ENCODE measurements at regions not wholly inside any gene's neighbourhood (a gene's known extent, or its start where the extent isn't known, plus 50 kb on each side); places are given as distances from the start of the nearest gene placed in this dataset.

GRCh38 chr6:76818451-76818850, 644.8 kb downstream of the HTR1B start:
- Histone ChIP-seq H3K36me3 (ENCODE audit: low read depth) (no peaks in the 10 kb centered on the region), H3F3A (ENCODE audit: insufficient read depth, low read depth) (no peaks in the 10 kb centered on the region), H4K20me1 (ENCODE audit: insufficient read depth) (no peaks in the 10 kb centered on the region), H3K4me1 (replicated peaks; ENCODE audit: insufficient read depth) (no peaks in the 10 kb centered on the region), H3K4me2 (no peak overlapping the region), H3K9me3 (ENCODE audit: insufficient read depth, low read depth) (no peaks in the 10 kb centered on the region), H3K9me2 (ENCODE audit: insufficient read depth) (no peaks in the 10 kb centered on the region), H3K79me2 (ENCODE audit: low read depth) (no peaks in the 10 kb centered on the region), H3K27me3 (ENCODE audit: insufficient read depth, low read depth) (no peaks in the 10 kb centered on the region), H3K27ac (no peak overlapping the region), H3K4me3 (no peak overlapping the region), H2AFZ (no peak overlapping the region)
- intact Hi-C loops (cut with micrococcal nuclease; ENCODE audit: unreplicated experiment) = no loop called here
- ChIA-PET POLR2A (ENCODE audit: unreplicated experiment) (no interaction called here), CTCF (no interaction called here)
- TF ChIP-seq EZH2 (IDR thresholded peaks at IDR 0.05; ENCODE audit: low read depth) = no peak
- no peak for TF ChIP-seq CTCF (conservative IDR thresholded peaks at IDR 0.05)
- DNase-seq = no peak
- BruUV-seq (replicated peaks) = no TSS peak

- Histone ChIP-seq H3K9me3 (ENCODE audit: insufficient read depth, low read depth) (no peaks in the 10 kb centered on the region), H3K27ac (no peak overlapping the region), H3K9me2 (ENCODE audit: insufficient read depth) (no peaks in the 10 kb centered on the region), H2AFZ (no peak overlapping the region), H3K4me3 (no peak overlapping the region), H3K79me2 (ENCODE audit: low read depth) (no peaks in the 10 kb centered on the region), H3K27me3 (ENCODE audit: insufficient read depth, low read depth) (no peaks in the 10 kb centered on the region), H4K20me1 (ENCODE audit: insufficient read depth) (no peaks in the 10 kb centered on the region), H3K4me1 (replicated peaks; ENCODE audit: insufficient read depth) (no peaks in the 10 kb centered on the region), H3K4me2 (no peak overlapping the region), H3F3A (ENCODE audit: insufficient read depth, low read depth) (no peaks in the 10 kb centered on the region), H3K36me3 (ENCODE audit: low read depth) (no peaks in the 10 kb centered on the region)
- no peak for DNase-seq
- no TSS peak for BruUV-seq (replicated peaks)
- intact Hi-C loops (cut with micrococcal nuclease; ENCODE audit: unreplicated experiment) = no loop called here
- POLR2A ChIA-PET (ENCODE audit: unreplicated experiment) = no interaction called here
- CTCF ChIA-PET = no interaction called here
- no peak for TF ChIP-seq CTCF (conservative IDR thresholded peaks at IDR 0.05)
- TF ChIP-seq EZH2 (IDR thresholded peaks at IDR 0.05; ENCODE audit: low read depth) = no peak
Measured at GRCh38 chr6:76817429-76817828, 645.9 kb downstream of the HTR1B start.

GRCh38 chr6:76814496-76815458, 648.5 kb downstream of the HTR1B start:
- Histone ChIP-seq H3K9me2 (ENCODE audit: insufficient read depth) (no peaks in the 10 kb centered on the region), H3K4me3 (no peak overlapping the region), H3K36me3 (ENCODE audit: low read depth) (no peaks in the 10 kb centered on the region), H3K4me2 (no peak overlapping the region), H3K9me3 (ENCODE audit: insufficient read depth, low read depth) (no peaks in the 10 kb centered on the region), H3K27ac (no peak overlapping the region), H3K79me2 (ENCODE audit: low read depth) (no peaks in the 10 kb centered on the region), H4K20me1 (ENCODE audit: insufficient read depth) (no peaks in the 10 kb centered on the region), H3F3A (ENCODE audit: insufficient read depth, low read depth) (no peaks in the 10 kb centered on the region), H2AFZ (no peak overlapping the region), H3K4me1 (replicated peaks; ENCODE audit: insufficient read depth) (no peaks in the 10 kb centered on the region), H3K27me3 (ENCODE audit: insufficient read depth, low read depth) (no peaks in the 10 kb centered on the region)
- intact Hi-C loops (cut with micrococcal nuclease; ENCODE audit: unreplicated experiment) = no loop called here
- BruUV-seq (replicated peaks) = no TSS peak
- POLR2A ChIA-PET (ENCODE audit: unreplicated experiment) = no interaction called here
- TF ChIP-seq EZH2 (IDR thresholded peaks at IDR 0.05; ENCODE audit: low read depth) = no peak
- CTCF ChIA-PET = no interaction called here
- DNase-seq = no peak
